Endothelial cell of umbilical vein (primary cell): ENCODE measurements at regions not wholly inside any gene's neighbourhood (a gene's known extent, or its start where the extent isn't known, plus 50 kb on each side); places are given as distances from the start of the nearest gene placed in this dataset.

Experiments
- BruUV-seq: library from RNA; stranded (reverse); fragments of 400-500 nt; replicated peaks from 2 replicates; lab custom pipeline; 2021; lab: Mats Ljungman, UMichigan
- CTCF ChIA-PET: fragments of 300-600, 350-600 bp; sonication (Branson Sonifier 250); formaldehyde crosslinking; loops from one replicate; lab custom pipeline; 2021; ENCODE audit warnings: antibody characterized with exemption, inconsistent platforms; lab: Charles Lee
- POLR2A ChIA-PET: fragments of 300-600, 350-600 bp; sonication (Branson Sonifier 250); formaldehyde crosslinking; loops from one replicate; lab custom pipeline; 2021; ENCODE audit warnings: antibody characterized with exemption, inconsistent platforms; lab: Charles Lee
- DNase-seq: peaks from one replicate; pipeline ENCODE4 v3.0.0-alpha.2; 2011; ENCODE audit warnings: low read depth, low spot score
- FAIRE-seq: peaks from 2 replicates; lab custom pipeline; 2011; peaks lifted over from hg19 to GRCh38; lab: Jason Lieb, UNC
- H2AFZ ChIP-seq: 2 replicates; pipeline ENCODE4 v1.6.0; 2012; ENCODE audit warnings: low read depth, low read length, control low read depth, inconsistent platforms
- H3K27ac ChIP-seq: 2 replicates; pipeline ENCODE4 v1.5.1; 2011; ENCODE audit warnings: low read depth, mild to moderate bottlenecking, control low read depth, low read length, moderate library complexity; ENCODE audit not compliant: insufficient read depth
- H3K27me3 ChIP-seq, 2 experiments: 2 replicates each; pipeline versions ENCODE4 v1.6.0 to v1.6.1; 2011; ENCODE audit warnings: low read length in 2 of 2, mixed read lengths in 1 of 2; ENCODE audit not compliant: control insufficient read depth in 2 of 2, insufficient read depth in 2 of 2
- H3K36me3 ChIP-seq, 2 experiments: 2 replicates in 1 of 2; 3 replicates in 1 of 2; pipeline ENCODE4 v1.5.1; 2011; ENCODE audit warnings: low read length in 2 of 2, mild to moderate bottlenecking in 1 of 2, moderate library complexity in 1 of 2; ENCODE audit not compliant: control insufficient read depth in 2 of 2, insufficient read depth in 2 of 2; ENCODE audit errors: extremely low read depth in 1 of 2
- H3K4me1 ChIP-seq: 3 replicates; pipeline ENCODE4 v1.5.1; 2011; ENCODE audit warnings: mild to moderate bottlenecking, low read length; ENCODE audit not compliant: control insufficient read depth, insufficient read depth; ENCODE audit errors: extremely low read depth
- H3K4me2 ChIP-seq: 2 replicates; pipeline ENCODE4 v1.6.1; 2011; ENCODE audit warnings: low read length, control low read depth, mixed read lengths; ENCODE audit not compliant: insufficient read depth
- H3K4me3 ChIP-seq, 3 experiments: fragments of 200-600 bp in 1 of 3; sonication (generic), shearing (Covaris generic) in 1 of 3; replicated peaks in 1 of 3; 2 replicates each; pipeline ENCODE4 v1.5.1; 2011 to 2016; ENCODE audit warnings: control low read depth in 3 of 3, low read length in 3 of 3, mild to moderate bottlenecking in 2 of 3, inconsistent platforms in 1 of 3, low read depth in 1 of 3, moderate library complexity in 1 of 3; ENCODE audit not compliant: insufficient read depth in 1 of 3
- H3K79me2 ChIP-seq: 2 replicates; pipeline ENCODE4 v1.6.0; 2012; ENCODE audit warnings: low read length, inconsistent platforms; ENCODE audit not compliant: control insufficient read depth, insufficient read depth
- H3K9ac ChIP-seq: replicated peaks from 2 replicates; pipeline ENCODE3; 2011; ENCODE audit warnings: low read length, control low read depth; ENCODE audit not compliant: insufficient read depth; ENCODE audit errors: extremely low read depth
- H3K9me1 ChIP-seq: replicated peaks from 3 replicates; pipeline ENCODE4 v1.6.0; 2011; ENCODE audit warnings: mild to moderate bottlenecking, low read length; ENCODE audit not compliant: control insufficient read depth, insufficient read depth; ENCODE audit errors: extremely low read depth
- H3K9me3 ChIP-seq: replicated peaks from 2 replicates; pipeline ENCODE4 v1.5.1; 2012; ENCODE audit warnings: low read length, inconsistent platforms; ENCODE audit not compliant: control insufficient read depth, insufficient read depth
- H4K20me1 ChIP-seq: replicated peaks from 2 replicates; pipeline ENCODE3; 2011; ENCODE audit warnings: mild to moderate bottlenecking, low read length; ENCODE audit not compliant: control insufficient read depth, insufficient read depth; ENCODE audit errors: extremely low read depth
- CTCF ChIP-seq, 2 donors: IDR thresholded peaks; 1 replicate in 1 of 2; 2 replicates in 1 of 2; pipeline ENCODE4 v1.5.1; 2011; ENCODE audit warnings: low read length in 2 of 2, mild to moderate bottlenecking in 2 of 2, moderate library complexity in 2 of 2, control low read depth in 1 of 2, inconsistent platforms in 1 of 2, low read depth in 1 of 2; ENCODE audit not compliant: insufficient read depth in 1 of 2; ENCODE audit errors: extremely low read depth in 1 of 2
- EZH2 ChIP-seq: IDR thresholded peaks from 2 replicates; pipeline ENCODE4 v1.6.1; 2012; ENCODE audit warnings: borderline replicate concordance, low read depth, mild to moderate bottlenecking, moderate library complexity, low read length, inconsistent platforms; ENCODE audit not compliant: severe bottlenecking
- FOS ChIP-seq: IDR thresholded peaks from 2 replicates; pipeline ENCODE4 v1.6.1; 2011; ENCODE audit warnings: mild to moderate bottlenecking, low read length, moderate library complexity, borderline replicate concordance; ENCODE audit not compliant: insufficient read depth
- GATA2 ChIP-seq: IDR thresholded peaks from 2 replicates; pipeline ENCODE4 v1.7.0; 2011; ENCODE audit warnings: low read depth, mild to moderate bottlenecking, moderate library complexity, mixed read lengths, low read length; ENCODE audit not compliant: insufficient read length, insufficient read depth
- JUN ChIP-seq: IDR thresholded peaks from 2 replicates; pipeline ENCODE4 v1.6.1; 2011; ENCODE audit warnings: borderline replicate concordance, low read depth; ENCODE audit not compliant: insufficient read length, insufficient read depth
- MAX ChIP-seq: IDR thresholded peaks from 2 replicates; pipeline ENCODE4 v1.6.1; 2011; ENCODE audit not compliant: insufficient read depth, insufficient read length
- MYC ChIP-seq: IDR thresholded peaks from one replicate; pipeline ENCODE4 v1.6.1; 2011; ENCODE audit warnings: mild to moderate bottlenecking, low read depth, low read length
- POLR2A ChIP-seq: IDR thresholded peaks from 2 replicates; pipeline ENCODE4 v1.6.1; 2012; ENCODE audit warnings: low read depth, mild to moderate bottlenecking, control low read depth, low read length
- POLR2AphosphoS5 ChIP-seq: IDR thresholded peaks from 2 replicates; pipeline ENCODE4 v1.6.1; 2012; ENCODE audit warnings: low read depth, mild to moderate bottlenecking, control low read depth, low read length, moderate library complexity; ENCODE audit not compliant: insufficient read depth
- dilution Hi-C: fragments of 300-500 bp; cut with MboI; formaldehyde crosslinking; loops from one replicate; pipeline ENCODE4 v1.15.0; 2019; ENCODE audit warnings: low sequenced_read_pairs; ENCODE audit not compliant: extremely low pct_ligation_motif_present
- intact Hi-C: fragments of 100-400 bp; cut with micrococcal nuclease; formaldehyde crosslinking; loops from one replicate; pipeline ENCODE4 v1.10.0; 2022

DNA sequence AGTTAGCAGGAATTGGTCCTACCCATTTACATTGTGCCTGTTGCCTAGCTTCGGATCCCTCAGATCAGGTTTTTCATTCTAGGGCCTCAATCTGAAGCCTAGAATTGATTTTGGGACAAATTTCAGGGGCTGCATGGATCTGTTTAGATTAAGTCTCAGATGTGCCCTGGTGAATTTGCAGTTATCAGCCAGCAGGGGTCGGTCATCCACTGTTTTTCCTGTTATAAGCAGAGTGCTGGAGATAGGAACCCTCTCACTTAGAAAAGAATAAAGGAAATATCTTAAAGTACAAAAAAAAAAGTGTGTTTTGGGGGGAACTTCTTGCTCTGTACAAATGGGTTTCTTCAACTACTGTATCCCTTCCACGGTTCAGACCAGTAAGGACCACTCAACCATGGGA is 212.5 kb downstream of the BCHE start:
- Histone ChIP-seq H3K9me1 (no peaks in the 10 kb centered on the region), H4K20me1 (no peaks in the 10 kb centered on the region), H3K27me3 (no peaks in the 10 kb centered on the region), H3K36me3 (no peaks in the 10 kb centered on the region), H3K4me2 (no peak overlapping the region), H3K9me3 (no peaks in the 10 kb centered on the region), H3K79me2 (no peaks in the 10 kb centered on the region), H3K4me3 (no peak overlapping the region), H3K9ac (no peak overlapping the region), H3K27ac (no peak overlapping the region), H3K4me1 (no peaks in the 10 kb centered on the region), H2AFZ (no peak overlapping the region)
- ChIA-PET CTCF (interaction anchor here (0.5 kb wide), 1 partner anchor 17 kb away, joined by 3 read pairs; no protein-coding TSS in a partner anchor), POLR2A (no interaction called here)
- intact Hi-C loops, result loop anchor here (5.0 kb wide), 1 partner anchor 1408 kb away; no protein-coding TSS in a partner anchor
- DNase-seq, result peak; percentile 5
- dilution Hi-C loops, result no loop called here
- no peak for FAIRE-seq
- BruUV-seq, result no TSS peak
- TF ChIP-seq EZH2 (no peak), CTCF (IDR thresholded peaks at IDR 0.05; ENCODE audit: extremely low read depth in 1 of 2, insufficient read depth in 1 of 2, low read depth in 1 of 2, low read length in 2 of 2) (peak; percentile 24 to 43)

DNA sequence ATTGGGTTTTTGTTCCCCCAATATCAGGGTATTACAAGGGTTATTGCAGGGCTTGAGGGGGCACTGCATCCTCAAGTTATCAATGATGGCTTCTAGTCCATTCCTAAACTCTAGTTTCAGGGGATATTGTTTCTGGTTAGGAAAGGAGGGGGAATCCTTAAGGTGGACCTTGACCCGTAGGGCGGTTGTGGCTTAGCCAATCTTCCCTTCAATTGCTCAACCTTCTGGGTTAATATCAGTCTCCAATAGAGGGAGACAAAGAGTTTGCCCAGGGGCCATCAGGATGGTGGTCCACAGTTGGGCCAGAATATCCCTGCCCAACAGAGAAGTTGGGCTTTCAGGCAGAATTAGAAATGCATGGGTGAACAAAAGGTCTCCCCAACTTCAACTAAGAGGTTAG is 214.9 kb downstream of the BCHE start:
- dilution Hi-C loops, result no loop called here
- DNase-seq (no peak), FAIRE-seq (no peak)
- Histone ChIP-seq H2AFZ (no peak overlapping the region), H3K4me1 (no peaks in the 10 kb centered on the region), H3K4me3 (no peak overlapping the region), H3K36me3 (no peaks in the 10 kb centered on the region), H3K27me3 (no peaks in the 10 kb centered on the region), H3K79me2 (no peaks in the 10 kb centered on the region), H3K27ac (no peak overlapping the region), H3K9ac (no peak overlapping the region), H3K9me1 (no peaks in the 10 kb centered on the region), H4K20me1 (no peaks in the 10 kb centered on the region), H3K4me2 (no peak overlapping the region), H3K9me3 (no peaks in the 10 kb centered on the region)
- intact Hi-C loops, result no loop called here
- ChIA-PET CTCF (interaction anchor here (1.4 kb wide), 1 partner anchor 29 kb away, joined by 3 read pairs; no protein-coding TSS in a partner anchor), POLR2A (no interaction called here)
- BruUV-seq, result no TSS peak
- TF ChIP-seq FOS, result no peak
- TF ChIP-seq EZH2, result no peak
- TF ChIP-seq MYC, result no peak
- TF ChIP-seq POLR2AphosphoS5, result no peak
- no peak for TF ChIP-seq GATA2
- TF ChIP-seq CTCF (IDR thresholded peaks at IDR 0.05; ENCODE audit: extremely low read depth in 1 of 2, insufficient read depth in 1 of 2, low read depth in 1 of 2, low read length in 2 of 2), result no peak
- TF ChIP-seq MAX, result no peak
- no peak for TF ChIP-seq JUN
- TF ChIP-seq POLR2A, result no peak
